IPS DF 4.7 (cell line): ENCODE measurements at regions not wholly inside any gene's neighbourhood (a gene's known extent, or its start where the extent isn't known, plus 50 kb on each side); places are given as distances from the start of the nearest gene placed in this dataset.
"Not testable (repeated sequence)": the region's sequence is repeated elsewhere in the genome, so short reads cannot be mapped to it uniquely, and the experiment has no call there.

Experiments used
- DNase-seq: peaks from one replicate; pipeline ENCODE4 v3.0.0-alpha.2; 2013; ENCODE audit warnings: low spot score; ENCODE audit errors: extremely low read depth

DNA sequence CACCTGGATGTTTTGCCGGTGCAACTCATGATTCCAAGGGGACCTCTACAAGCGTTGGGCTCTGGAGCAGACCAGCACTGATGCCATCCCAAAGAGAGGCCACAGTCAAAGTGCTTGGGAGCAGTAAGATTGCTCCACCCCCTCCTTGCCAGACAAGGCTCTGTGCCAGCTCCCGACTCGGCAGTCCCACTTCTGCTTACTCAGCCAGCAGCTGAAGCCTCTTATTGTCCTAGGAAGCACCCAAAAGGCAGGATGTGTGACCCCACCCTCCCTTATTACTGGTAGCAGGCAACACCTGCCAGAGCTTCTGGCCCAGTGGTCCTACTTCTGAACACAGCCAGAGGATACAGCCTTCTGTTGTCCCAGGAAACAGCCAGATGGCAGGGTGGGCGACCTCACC, 614.2 kb downstream of the TENT5A start:
- no peak for DNase-seq

DNA sequence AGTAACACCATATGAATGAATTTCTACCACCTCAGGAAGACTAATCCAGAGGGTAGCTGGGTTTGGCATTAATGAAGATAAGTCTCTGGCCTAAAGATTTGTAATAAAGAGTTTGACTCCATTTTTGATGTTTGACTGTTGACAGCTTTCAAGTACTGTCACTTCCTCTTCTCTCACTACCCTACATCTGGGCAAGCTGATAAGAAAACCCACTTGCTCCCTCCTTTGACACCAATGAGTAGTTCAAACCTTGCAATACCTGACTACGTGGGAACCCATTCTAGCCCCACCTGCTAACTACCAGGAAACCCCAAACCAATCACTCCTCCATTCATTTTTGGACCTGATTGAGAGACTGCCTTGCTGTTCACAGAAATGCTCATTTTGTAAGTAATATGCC, 621.5 kb downstream of the TENT5A start:
- no peak for DNase-seq

- DNase-seq: no peak
These were observed 622.4 kb downstream of the TENT5A start for GRCh38 chr6:81130061-81130460.

GRCh38 chr6:81128671-81129070, 623.8 kb downstream of the TENT5A start:
- DNase-seq: no peak

GRCh38 chr6:81126150-81126549, 626.3 kb downstream of the TENT5A start:
- no peak for DNase-seq

GRCh38 chr6:81120280-81120679, 632.2 kb downstream of the TENT5A start:
- no peak for DNase-seq

DNA sequence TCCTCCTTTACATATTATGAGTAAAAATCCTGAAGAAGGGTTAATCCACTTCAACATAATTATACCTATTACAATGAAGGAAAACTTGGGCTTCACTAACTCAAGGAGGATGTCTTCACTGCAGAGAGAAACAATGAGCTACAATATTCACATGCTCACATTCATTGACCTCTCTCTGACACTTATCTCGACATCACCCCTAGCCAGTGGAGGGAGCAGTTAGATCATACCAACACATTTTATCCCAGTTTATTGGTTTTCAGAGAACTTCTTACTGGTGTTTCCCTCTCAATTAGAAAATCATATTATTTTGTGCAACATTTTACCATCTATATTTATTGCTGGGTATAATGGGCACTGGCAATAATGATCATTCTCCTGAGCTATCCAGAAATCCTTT, 646.5 kb downstream of the TENT5A start:
- no peak for DNase-seq

GRCh38 chr6:81098109-81098814, 654.2 kb downstream of the TENT5A start:
- no peak for DNase-seq

DNA sequence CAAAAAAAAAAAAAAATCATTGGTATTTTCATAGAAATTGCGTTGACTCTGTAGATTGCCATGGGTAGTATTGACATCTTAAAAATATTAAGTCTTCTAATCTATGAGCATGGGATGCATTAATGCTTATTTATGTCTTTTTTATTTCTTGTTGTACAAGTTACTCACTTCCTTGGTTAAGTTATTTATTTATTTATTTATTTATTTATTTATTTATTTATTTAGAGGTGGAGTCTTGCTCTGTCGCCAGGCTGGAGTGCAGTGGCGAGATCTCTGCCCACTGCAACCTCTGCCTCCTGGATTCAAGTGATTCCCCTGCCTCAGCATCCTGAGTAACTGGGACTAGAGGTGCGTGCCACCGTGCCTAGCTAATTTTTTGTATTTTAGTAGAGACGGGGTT, 656.0 kb downstream of the TENT5A start:
- DNase-seq: not testable (repeated sequence)

- no peak for DNase-seq
These were observed 659.4 kb downstream of the TENT5A start for GRCh38 chr6:81093051-81093450.

DNA sequence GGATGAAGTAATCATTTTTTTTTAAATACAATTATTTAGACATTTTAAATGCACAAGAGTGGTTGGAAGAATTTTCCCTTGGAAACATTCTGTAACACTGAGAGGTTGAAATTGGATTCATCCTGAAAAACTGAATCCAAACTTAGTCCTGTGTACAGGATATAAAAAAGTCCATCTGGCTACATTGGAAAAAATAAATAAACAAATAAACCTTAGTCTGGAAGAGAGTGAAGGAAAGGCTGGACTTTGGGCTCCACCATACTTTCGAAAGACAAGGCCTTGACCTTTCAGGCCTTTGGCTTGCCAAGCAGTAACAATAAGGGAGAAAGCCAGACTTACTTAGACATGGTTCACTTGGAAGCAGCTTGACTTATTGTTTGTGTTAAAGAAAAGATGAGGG, 664.3 kb downstream of the TENT5A start:
- DNase-seq: no peak

- no peak for DNase-seq
These were observed 665.5 kb downstream of the TENT5A start for GRCh38 chr6:81086991-81087390.

GRCh38 chr6:81085431-81085790, 667.1 kb downstream of the TENT5A start:
- DNase-seq: no peak

DNA sequence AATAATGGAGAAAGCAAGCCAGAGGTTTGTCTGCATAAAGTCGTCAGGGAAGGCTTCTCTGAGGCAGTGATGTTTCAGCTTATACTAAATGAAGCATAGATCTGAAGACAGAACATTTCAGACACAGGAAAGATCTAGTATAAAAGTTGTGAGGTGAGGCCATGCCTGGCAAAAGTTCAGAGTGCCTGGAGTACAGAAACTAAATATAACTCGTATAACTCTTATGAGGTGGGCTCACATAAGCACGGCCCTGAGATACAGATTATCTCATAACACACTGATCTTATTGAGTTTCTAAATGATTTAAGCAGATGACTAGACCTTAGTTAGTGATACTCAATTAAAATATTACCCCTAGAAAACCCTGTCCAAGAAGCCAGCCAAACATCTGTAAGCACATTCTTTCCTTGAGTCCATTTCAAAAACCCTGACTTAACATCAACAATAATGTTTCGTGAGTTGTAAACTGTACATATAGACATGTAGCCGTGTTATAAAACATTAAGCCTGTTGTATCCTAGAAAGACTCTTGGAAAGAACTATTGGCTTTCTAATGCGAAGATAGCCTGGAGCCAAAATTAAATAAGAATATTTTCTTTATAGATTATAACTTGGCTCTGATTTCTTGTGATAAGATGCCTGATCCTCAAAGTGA, 667.6 kb downstream of the TENT5A start:
- no peak for DNase-seq

GRCh38 chr6:81075974-81076373, 676.5 kb downstream of the TENT5A start:
- peak; percentile 58 for DNase-seq

DNA sequence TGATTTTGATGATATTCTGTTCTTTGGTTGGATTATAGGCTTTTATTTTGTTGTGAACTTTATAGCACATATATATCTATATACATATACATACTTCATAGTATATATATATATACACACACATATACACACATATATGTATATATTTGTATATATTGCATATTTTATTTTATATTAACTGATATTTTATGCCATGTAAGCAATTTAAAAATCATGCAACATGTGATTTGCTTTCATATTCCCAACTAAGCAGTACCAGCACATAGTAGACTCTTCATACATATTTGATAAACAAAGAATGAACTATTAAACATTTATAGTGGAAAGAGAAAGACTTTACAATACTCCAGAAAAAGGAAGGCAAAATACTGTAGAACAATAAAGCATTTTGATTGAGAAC, 679.2 kb downstream of the TENT5A start:
- no peak for DNase-seq

DNA sequence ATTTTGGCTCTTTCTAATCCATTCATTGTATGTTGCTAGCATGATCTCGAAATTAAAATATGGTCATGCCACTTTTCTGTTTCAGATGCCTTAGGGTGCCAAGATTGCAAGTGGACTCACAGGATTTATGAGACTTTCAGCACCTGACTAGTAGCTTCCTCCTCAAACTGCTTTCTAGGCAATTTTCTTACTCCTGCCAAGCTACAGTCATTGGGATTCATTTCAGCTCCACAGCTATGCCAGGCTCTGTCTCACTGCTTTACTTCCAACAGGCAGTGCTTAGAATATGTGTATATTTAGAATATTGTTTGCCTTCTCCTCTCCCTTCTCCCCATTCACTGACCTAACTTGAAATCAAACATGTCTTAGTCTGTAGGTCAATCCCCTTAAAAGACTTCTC, 681.4 kb downstream of the TENT5A start:
- no peak for DNase-seq

GRCh38 chr6:81067057-81067456, 685.4 kb downstream of the TENT5A start:
- no peak for DNase-seq

- DNase-seq: no peak
These were observed 688.6 kb downstream of the TENT5A start for GRCh38 chr6:81063891-81064290.

- no peak for DNase-seq
These were observed 698.4 kb downstream of the TENT5A start for GRCh38 chr6:81054036-81054435.

DNA sequence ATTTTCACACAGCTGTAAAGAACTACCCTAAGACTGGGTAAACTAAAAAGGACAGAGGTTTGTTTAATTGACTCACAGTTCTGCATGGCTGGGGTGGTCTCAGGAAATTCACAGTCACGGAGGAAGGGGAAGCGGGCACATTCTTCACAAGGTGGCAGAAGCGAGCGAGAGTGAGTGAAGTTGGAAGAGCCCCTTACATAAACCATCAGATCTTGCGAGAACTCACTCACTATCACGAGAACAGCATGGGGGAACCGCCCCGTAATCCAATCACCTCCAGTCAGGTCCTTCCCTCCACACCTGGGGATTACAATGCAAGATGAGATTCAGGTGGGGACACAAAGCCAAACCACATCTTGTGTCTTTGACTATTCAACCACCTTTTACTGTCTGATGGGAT, 700.5 kb downstream of the TENT5A start:
- no peak for DNase-seq

DNA sequence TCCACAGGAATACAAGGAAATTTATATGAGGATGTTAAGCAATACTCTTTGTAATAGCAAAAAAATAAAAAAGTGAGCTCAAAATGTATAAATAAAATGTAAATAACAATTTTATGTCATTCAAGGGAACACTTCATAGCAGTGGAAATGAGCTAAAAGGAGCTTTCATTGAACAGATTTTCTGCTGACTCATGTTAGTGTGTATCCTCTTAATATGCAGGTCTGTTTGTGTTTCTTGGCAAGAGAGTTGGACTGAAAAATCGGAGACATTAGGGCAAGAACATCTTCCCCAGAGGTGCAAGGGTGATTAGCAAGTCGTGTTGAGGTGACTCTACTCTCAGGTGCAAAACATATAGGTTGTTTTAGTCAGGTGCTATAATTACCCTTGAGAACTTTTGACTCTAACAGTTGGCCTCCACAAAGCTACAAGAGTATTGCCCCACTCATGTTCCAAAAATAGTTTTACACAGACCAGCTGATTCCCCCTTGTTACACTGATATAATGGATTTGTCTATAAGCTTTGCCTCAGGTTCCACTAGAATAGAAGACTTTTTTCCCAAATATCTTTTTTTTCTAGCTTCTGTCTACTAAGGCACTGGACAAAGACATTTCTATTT, 702.9 kb downstream of the TENT5A start:
- DNase-seq: no peak

DNA sequence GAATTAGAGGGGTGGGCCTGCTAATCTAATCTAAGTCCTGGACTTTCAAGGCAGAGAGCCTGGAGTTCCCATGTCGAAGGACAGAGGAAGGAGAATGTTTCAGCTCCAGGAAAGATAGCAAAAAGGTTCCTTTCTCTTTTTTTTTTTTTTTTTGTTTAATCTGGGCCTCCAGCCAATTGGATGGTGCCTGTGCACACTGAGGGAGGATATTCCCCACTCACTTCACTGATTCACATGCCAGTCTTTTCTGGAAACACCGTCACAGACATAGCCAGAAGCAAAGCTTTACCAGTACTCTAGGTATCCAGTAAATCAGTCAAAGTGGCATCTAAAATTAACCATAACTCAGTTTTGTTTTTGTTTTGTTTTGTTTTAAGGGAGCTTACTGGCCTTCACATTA, 721.1 kb downstream of the TENT5A start:
- no peak for DNase-seq
